CD4-positive, alpha-beta T cell treated with Interleukin-15 for 1 hour (primary cell): ENCODE measurements at regions not wholly inside any gene's neighbourhood (a gene's known extent, or its start where the extent isn't known, plus 50 kb on each side); places are given as distances from the start of the nearest gene placed in this dataset.
"Not testable (repeated sequence)": the region's sequence is repeated elsewhere in the genome, so short reads cannot be mapped to it uniquely, and the experiment has no call there.

Source experiments
- DNase-seq: peaks from one replicate; pipeline ENCODE4 v3.0.0-alpha.2; 2020

- DNase-seq, result peak; percentile 39
Measured at GRCh38 chr1:146401281-146401825, 172.5 kb upstream of the NOTCH2NLA start.

- not testable (repeated sequence) for DNase-seq
Measured at GRCh38 chr1:146400173-146401121, 171.6 kb upstream of the NOTCH2NLA start.

GRCh38 chr1:146399225-146399624 is 170.4 kb upstream of the NOTCH2NLA start:
- not testable (repeated sequence) for DNase-seq

- not testable (repeated sequence) for DNase-seq
Measured at GRCh38 chr1:146396801-146397200, 168.0 kb upstream of the NOTCH2NLA start.

- not testable (repeated sequence) for DNase-seq
Measured at GRCh38 chr1:146396242-146396641, 167.4 kb upstream of the NOTCH2NLA start.

- DNase-seq, result not testable (repeated sequence)
Measured at GRCh38 chr1:146393796-146394195, 165.0 kb upstream of the NOTCH2NLA start.

GRCh38 chr1:146393154-146393553 is 164.3 kb upstream of the NOTCH2NLA start:
- DNase-seq, result not testable (repeated sequence)

- not testable (repeated sequence) for DNase-seq
Measured at GRCh38 chr1:146389178-146389577, 160.4 kb upstream of the NOTCH2NLA start.

GRCh38 chr1:146387750-146388469 is 159.1 kb upstream of the NOTCH2NLA start:
- DNase-seq, result not testable (repeated sequence)

- DNase-seq, result peak; percentile 81
Measured at GRCh38 chr1:146386851-146387749, 158.3 kb upstream of the NOTCH2NLA start.

- not testable (repeated sequence) for DNase-seq
Measured at GRCh38 chr1:146381196-146381595, 152.4 kb upstream of the NOTCH2NLA start.

GRCh38 chr1:146376708-146377496 is 148.1 kb upstream of the NOTCH2NLA start:
- DNase-seq, result peak; percentile 92

- peak; percentile 93 for DNase-seq
Measured at GRCh38 chr1:146376309-146376707, 147.5 kb upstream of the NOTCH2NLA start.

- DNase-seq, result not testable (repeated sequence)
Measured at GRCh38 chr1:146375108-146375507, 146.3 kb upstream of the NOTCH2NLA start.

GRCh38 chr1:146369940-146370339 is 141.1 kb upstream of the NOTCH2NLA start:
- peak; percentile 78 for DNase-seq

GRCh38 chr1:146355373-146355772 is 126.6 kb upstream of the NOTCH2NLA start:
- DNase-seq, result not testable (repeated sequence)

GRCh38 chr1:146326863-146327262 is 98.0 kb upstream of the NOTCH2NLA start:
- DNase-seq, result not testable (repeated sequence)

- not testable (repeated sequence) for DNase-seq
Measured at GRCh38 chr1:146324463-146324862, 95.6 kb upstream of the NOTCH2NLA start.

GRCh38 chr1:146323302-146323701 is 94.5 kb upstream of the NOTCH2NLA start:
- not testable (repeated sequence) for DNase-seq

GRCh38 chr1:146322893-146323292 is 94.1 kb upstream of the NOTCH2NLA start:
- not testable (repeated sequence) for DNase-seq

- DNase-seq, result not testable (repeated sequence)
Measured at GRCh38 chr1:146318715-146319114, 89.9 kb upstream of the NOTCH2NLA start.
